Esophagus (tissue), 2 donors: ENCODE measurements at regions not wholly inside any gene's neighbourhood (a gene's known extent, or its start where the extent isn't known, plus 50 kb on each side); places are given as distances from the start of the nearest gene placed in this dataset.

ENCODE experiments used
- H3K27ac ChIP-seq, 2 donors: one replicate each; pipeline ENCODE4 v1.5.1; 2013; ENCODE audit warnings: low read depth in 2 of 2, mild to moderate bottlenecking in 2 of 2, inconsistent platforms in 1 of 2, low read length in 1 of 2, moderate library complexity in 1 of 2
- H3K27me3 ChIP-seq, 2 donors: one replicate each; pipeline ENCODE4 v1.6.1; 2013; ENCODE audit warnings: low read length in 2 of 2, control low read depth in 1 of 2, mild to moderate bottlenecking in 1 of 2; ENCODE audit not compliant: insufficient read depth in 2 of 2, control insufficient read depth in 1 of 2
- H3K36me3 ChIP-seq, 2 donors: one replicate each; pipeline ENCODE4 v1.6.1; 2013; ENCODE audit warnings: low read length in 1 of 2; ENCODE audit not compliant: control insufficient read depth in 2 of 2, insufficient read depth in 2 of 2
- H3K4me1 ChIP-seq, 2 donors: one replicate each; pipeline ENCODE4 v1.6.1; 2013; ENCODE audit warnings: low read length in 1 of 2; ENCODE audit not compliant: control insufficient read depth in 2 of 2, insufficient read depth in 2 of 2
- H3K4me3 ChIP-seq, 2 donors: one replicate each; pipeline ENCODE4 v1.5.1; 2013; ENCODE audit warnings: low read length in 2 of 2, mild to moderate bottlenecking in 2 of 2, low read depth in 1 of 2, moderate library complexity in 1 of 2
- H3K9me3 ChIP-seq, 2 donors: one replicate each; pipeline ENCODE4 v1.6.1; 2013; ENCODE audit warnings: mild to moderate bottlenecking in 2 of 2, low read depth in 1 of 2, low read length in 1 of 2, moderate library complexity in 1 of 2; ENCODE audit not compliant: control insufficient read depth in 2 of 2, insufficient read depth in 1 of 2
- WGBS, 2 donors: extraction: QIAGEN DNeasy Blood & Tissue Kit; methylation state at CpG; one replicate each; pipeline ENCODE4 v1.1.7; 2013; 5-methylcytosine and 5-hydroxymethylcytosine counted together
- donor health status: healthy with polysubstance abuse.
- donor health status: Bipolar disorder and iron deficiency.

- Histone ChIP-seq H3K4me3 (no peak overlapping the region), H3K27ac (no peak overlapping the region), H3K9me3 (no peaks in the 10 kb centered on the region), H3K27me3 (peaks cover 0 to 5% of the 10 kb centered on the region in 2 donors), H3K36me3 (no peaks in the 10 kb centered on the region), H3K4me1 (no peaks in the 10 kb centered on the region)
- 67 to 83% methylated on average over 1 of the region's 1 CpG for WGBS, 2 donors
Measured at GRCh38 chrX:39202641-39203040, 401.4 kb downstream of the MID1IP1 start.

GRCh38 chrX:39203427-39203826 lies 402.2 kb downstream of the MID1IP1 start:
- Histone ChIP-seq H3K27me3 (peaks cover 0 to 5% of the 10 kb centered on the region in 2 donors), H3K9me3 (no peaks in the 10 kb centered on the region), H3K27ac (no peak overlapping the region), H3K4me3 (no peak overlapping the region), H3K4me1 (no peaks in the 10 kb centered on the region), H3K36me3 (no peaks in the 10 kb centered on the region)
- 60 to 64% methylated on average over 3 of the region's 3 CpGs for WGBS, 2 donors

DNA sequence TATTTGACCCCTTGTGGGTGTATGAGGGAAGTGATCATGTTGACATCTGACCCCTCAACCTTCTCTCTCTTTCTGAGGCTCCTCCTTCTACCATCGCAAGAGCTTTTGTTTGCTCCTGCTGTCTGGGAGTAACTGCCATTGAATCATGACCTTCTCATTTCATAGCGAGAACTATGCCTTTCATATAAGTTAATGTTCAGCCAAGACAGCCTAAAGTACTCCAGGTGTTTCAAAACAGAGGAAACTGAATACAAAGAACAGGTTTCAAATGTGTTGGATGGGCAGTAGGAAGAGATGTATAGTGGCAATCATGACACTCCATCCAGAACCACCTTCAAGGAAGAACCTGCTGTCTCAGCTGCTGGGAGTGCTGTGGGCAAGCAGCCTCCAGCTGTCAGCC lies 403.1 kb downstream of the MID1IP1 start:
- WGBS, 2 donors, result 52 to 91% methylated on average over 2 of the region's 2 CpGs
- no peaks in the 10 kb centered on the region for H3K9me3 ChIP-seq
- no peaks in the 10 kb centered on the region for H3K4me1 ChIP-seq
- peaks cover 0 to 5% of the 10 kb centered on the region in 2 donors for H3K27me3 ChIP-seq
- no peak overlapping the region for H3K27ac ChIP-seq
- H3K36me3 ChIP-seq, result no peaks in the 10 kb centered on the region
- no peak overlapping the region for H3K4me3 ChIP-seq

DNA sequence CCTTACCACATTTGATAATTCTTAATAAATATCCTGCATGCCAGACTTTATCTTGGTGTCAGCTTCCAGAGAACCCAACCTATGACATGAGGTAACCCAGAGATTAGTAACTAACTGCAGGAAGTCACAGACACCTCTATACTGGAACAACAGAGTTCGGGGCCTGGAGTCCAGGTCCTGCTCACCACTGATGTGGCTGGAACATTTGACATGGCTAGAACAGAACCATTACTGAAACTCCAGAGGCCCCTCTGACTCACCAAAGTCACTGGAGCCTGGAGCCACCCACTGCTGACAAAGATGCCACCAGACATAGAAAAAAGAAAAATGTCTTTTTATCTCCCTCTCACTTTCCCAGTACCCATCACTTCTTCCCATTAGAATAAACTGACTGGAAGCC lies 403.7 kb downstream of the MID1IP1 start:
- 73 to 80% methylated on average over 1 of the region's 1 CpG for WGBS, 2 donors
- H3K27ac ChIP-seq, result no peak overlapping the region
- peaks cover 0 to 5% of the 10 kb centered on the region in 2 donors for H3K27me3 ChIP-seq
- no peak overlapping the region for H3K4me3 ChIP-seq
- H3K36me3 ChIP-seq, result no peaks in the 10 kb centered on the region
- peaks cover 0 to 1% of the 10 kb centered on the region in 2 donors for H3K9me3 ChIP-seq
- no peaks in the 10 kb centered on the region for H3K4me1 ChIP-seq

- Histone ChIP-seq H3K36me3 (no peaks in the 10 kb centered on the region), H3K27ac (no peak overlapping the region), H3K27me3 (peaks cover 0 to 5% of the 10 kb centered on the region in 2 donors), H3K9me3 (peaks cover 0 to 2% of the 10 kb centered on the region in 2 donors), H3K4me3 (no peak overlapping the region), H3K4me1 (no peaks in the 10 kb centered on the region)
- 43 to 52% methylated on average over 4 of the region's 4 CpGs for WGBS, 2 donors
Measured at GRCh38 chrX:39205467-39205866, 404.2 kb downstream of the MID1IP1 start.

GRCh38 chrX:39206399-39207145 lies 405.3 kb downstream of the MID1IP1 start:
- 67 to 75% methylated on average over 4 of the region's 4 CpGs for WGBS, 2 donors
- H3K9me3 ChIP-seq, result peaks cover 0 to 2% of the 10 kb centered on the region in 2 donors
- H3K27me3 ChIP-seq, result peaks cover 0 to 5% of the 10 kb centered on the region in 2 donors
- no peak overlapping the region for H3K27ac ChIP-seq
- H3K36me3 ChIP-seq, result no peaks in the 10 kb centered on the region
- H3K4me3 ChIP-seq, result no peak overlapping the region
- H3K4me1 ChIP-seq, result no peaks in the 10 kb centered on the region

DNA sequence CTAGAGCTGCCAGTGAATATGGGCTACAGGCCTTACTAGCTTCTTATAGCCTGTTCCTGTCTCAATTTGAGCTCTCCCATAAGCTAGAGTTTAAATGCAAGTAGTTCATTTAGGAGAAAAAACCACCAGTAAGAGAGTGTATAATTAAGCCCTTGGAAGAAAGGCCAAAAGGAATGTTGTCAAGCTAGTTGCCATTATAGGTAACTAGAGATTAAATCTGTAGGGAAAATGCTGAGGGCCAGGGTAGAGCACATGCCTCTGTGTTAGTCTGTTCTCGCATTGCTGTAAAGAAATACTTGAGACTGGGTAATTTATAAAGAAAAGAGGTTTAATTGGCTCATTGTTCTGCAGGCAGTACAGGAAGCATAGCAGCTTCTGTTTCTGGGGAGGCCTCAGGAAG lies 410.2 kb downstream of the MID1IP1 start:
- H3K9me3 ChIP-seq, result peaks cover 0 to 2% of the 10 kb centered on the region in 2 donors
- WGBS, 2 donors, result 71 to 81% methylated on average over 1 of the region's 1 CpG
- no peaks in the 10 kb centered on the region for H3K36me3 ChIP-seq
- no peaks in the 10 kb centered on the region for H3K4me1 ChIP-seq
- H3K27me3 ChIP-seq, result peaks cover 0 to 3% of the 10 kb centered on the region in 2 donors
- no peak overlapping the region for H3K4me3 ChIP-seq
- no peak overlapping the region for H3K27ac ChIP-seq

DNA sequence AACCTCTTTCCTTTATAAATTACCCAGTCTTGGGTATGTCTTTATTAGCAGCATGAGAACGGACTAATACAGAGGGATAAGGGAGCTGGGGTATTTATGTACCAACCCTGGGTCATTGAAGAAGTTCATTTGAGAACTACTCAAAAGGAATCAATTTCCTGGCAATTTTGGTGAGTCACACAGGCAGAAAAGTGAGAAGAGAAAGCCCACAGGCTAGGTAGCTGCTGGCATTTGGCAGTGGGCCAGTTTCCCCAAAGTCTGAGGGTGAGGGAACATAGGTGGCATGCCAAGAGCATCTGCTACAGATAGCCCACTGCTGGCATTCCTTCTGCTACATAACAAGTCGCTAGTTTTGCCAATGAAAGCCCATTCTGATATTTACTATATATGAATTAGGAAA lies 411.2 kb downstream of the MID1IP1 start:
- no peaks in the 10 kb centered on the region for H3K27me3 ChIP-seq
- WGBS, 2 donors, result 60 to 68% methylated on average over 2 of the region's 2 CpGs
- H3K4me1 ChIP-seq, result no peaks in the 10 kb centered on the region
- no peak overlapping the region for H3K27ac ChIP-seq
- peaks cover 0 to 2% of the 10 kb centered on the region in 2 donors for H3K9me3 ChIP-seq
- no peaks in the 10 kb centered on the region for H3K36me3 ChIP-seq
- no peak overlapping the region for H3K4me3 ChIP-seq

DNA sequence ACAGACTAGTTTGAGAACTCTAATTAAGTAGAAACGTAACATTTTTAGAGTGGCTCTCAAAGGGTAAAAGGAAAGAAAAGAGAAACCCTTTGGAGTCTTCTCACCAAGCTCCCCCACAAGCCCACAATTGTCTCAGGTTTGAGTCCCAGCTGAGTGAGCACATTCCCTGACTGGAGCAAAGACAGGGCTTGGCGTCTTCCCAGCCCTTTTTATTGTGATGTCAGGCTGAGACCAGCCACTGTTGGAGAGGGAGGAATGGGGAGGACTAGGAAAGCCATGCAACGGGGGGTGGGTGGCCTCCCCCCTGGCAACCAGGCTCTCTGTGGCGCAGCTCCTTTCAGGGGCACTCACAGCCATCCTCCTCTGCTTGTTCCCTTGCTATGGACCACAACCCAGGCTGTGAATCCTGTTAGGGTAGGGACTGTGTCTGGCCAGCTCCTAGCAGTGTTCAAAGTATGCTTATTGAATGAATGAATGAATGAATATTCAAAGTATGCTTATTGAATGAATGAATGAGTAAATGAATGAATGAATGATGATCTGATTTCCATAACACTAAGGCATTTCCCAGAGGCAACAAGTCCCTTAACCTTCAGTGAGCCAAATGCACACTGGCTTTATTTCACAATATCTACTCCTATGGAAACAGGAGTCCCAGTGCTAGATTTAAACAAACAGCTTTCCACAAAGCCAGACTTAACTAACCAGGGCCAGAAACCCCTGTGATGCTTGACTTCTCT lies 413.3 kb downstream of the MID1IP1 start:
- Histone ChIP-seq H3K36me3 (no peaks in the 10 kb centered on the region), H3K4me3 (no peak overlapping the region), H3K27ac (no peak overlapping the region), H3K9me3 (peaks cover 0 to 2% of the 10 kb centered on the region in 2 donors), H3K27me3 (no peaks in the 10 kb centered on the region), H3K4me1 (no peaks in the 10 kb centered on the region)
- 60 to 62% methylated on average over 4 of the region's 4 CpGs for WGBS, 2 donors
